Pancreas (tissue), 10 donors: ENCODE measurements at regions not wholly inside any gene's neighbourhood (a gene's known extent, or its start where the extent isn't known, plus 50 kb on each side); places are given as distances from the start of the nearest gene placed in this dataset.

ENCODE experiments used
- ATAC-seq, 4 donors: fragments of 200-7000 bp; cut with Tn5 transposase; one replicate each; pipeline versions ENCODE4 v1.8.0 to v1.9.1; 2020; ENCODE audit warnings: mild to moderate bottlenecking in 4 of 4, moderate library complexity in 4 of 4
- DNase-seq, 6 donors: peaks; one replicate each; pipeline ENCODE4 v3.0.0-alpha.2; 2020
- FAIRE-seq: peaks from 2 replicates; lab custom pipeline; 2012; peaks lifted over from hg19 to GRCh38; lab: Jason Lieb, UNC
- H3K27ac ChIP-seq, 4 donors: fragments of 200-600 bp; sonication (generic); 1 replicate in 3 of 4; 2 replicates in 1 of 4; pipeline versions ENCODE4 v1.5.0 to v1.8.0; 2020
- H3K27me3 ChIP-seq, 4 donors: fragments of 200-600 bp; one replicate each; pipeline ENCODE4 v1.8.0; 2021
- H3K36me3 ChIP-seq, 3 donors: fragments of 200-600 bp; sonication (generic) in 1 of 3; one replicate each; pipeline versions ENCODE4 v1.5.0 to v1.8.0; 2020 to 2021
- H3K4me1 ChIP-seq, 3 donors: fragments of 200-600 bp; one replicate each; pipeline ENCODE4 v1.8.0; 2021
- H3K4me3 ChIP-seq, 4 donors: fragments of 200-600 bp; sonication (generic) in 2 of 4; one replicate each; pipeline versions ENCODE4 v1.5.0 to v1.8.0; 2020 to 2021
- H3K9me3 ChIP-seq, 4 donors: fragments of 200-600 bp; one replicate each; pipeline ENCODE4 v1.8.0; 2021
- WGBS, 2 donors: extraction: QIAGEN DNeasy Blood & Tissue Kit; methylation state at CpG; one replicate each; pipeline ENCODE4 v1.1.7; 2013; 5-methylcytosine and 5-hydroxymethylcytosine counted together
- intact Hi-C, 3 donors: fragments of 100-400 bp; cut with DNase I; formaldehyde crosslinking; loops; one replicate each; pipeline versions ENCODE4 v1.11.1 to v1.14.2; 2022
- TF ChIP-seq, protein P1 (sequence below), 4 donors: fragments of 200-600 bp; sonication (generic) in 3 of 4; IDR thresholded peaks; one replicate each; pipeline versions ENCODE4 v1.5.0 to v1.8.0; 2021; ENCODE audit warnings: antibody characterized with exemption in 4 of 4
- donor health status: healthy with polysubstance abuse.
- donor health status: DM: no; HTN: no; CAD: no; lungs with moderate emphysema.
- donor health status: DM: no; HTN: no; CAD: no.
- donor health status: control.
- donor health status: control.
- donor health status: Bipolar disorder and iron deficiency.
- donor health status: DM: yes; HTN: yes; CAD: no.
- donor health status: DM: no; HTN: no; CAD: no.
- donor health status: DM: no; HTN: no; CAD: no.
- donor health status: DM: yes; HTN: yes; CAD: no.

- peaks cover 0 to 3% (median 0%) of the 10 kb centered on the region in 3 donors for H3K4me1 ChIP-seq
- H3K36me3 ChIP-seq, result no peaks in the 10 kb centered on the region
- DNase-seq (no peak), FAIRE-seq (no peak), ATAC-seq (no peak)
- no peak overlapping the region for H3K4me3 ChIP-seq
- 80 to 89% methylated on average over 1 of the region's 1 CpG for WGBS, 2 donors
- no peaks in the 10 kb centered on the region for H3K27me3 ChIP-seq
- TF ChIP-seq, protein P1, sequence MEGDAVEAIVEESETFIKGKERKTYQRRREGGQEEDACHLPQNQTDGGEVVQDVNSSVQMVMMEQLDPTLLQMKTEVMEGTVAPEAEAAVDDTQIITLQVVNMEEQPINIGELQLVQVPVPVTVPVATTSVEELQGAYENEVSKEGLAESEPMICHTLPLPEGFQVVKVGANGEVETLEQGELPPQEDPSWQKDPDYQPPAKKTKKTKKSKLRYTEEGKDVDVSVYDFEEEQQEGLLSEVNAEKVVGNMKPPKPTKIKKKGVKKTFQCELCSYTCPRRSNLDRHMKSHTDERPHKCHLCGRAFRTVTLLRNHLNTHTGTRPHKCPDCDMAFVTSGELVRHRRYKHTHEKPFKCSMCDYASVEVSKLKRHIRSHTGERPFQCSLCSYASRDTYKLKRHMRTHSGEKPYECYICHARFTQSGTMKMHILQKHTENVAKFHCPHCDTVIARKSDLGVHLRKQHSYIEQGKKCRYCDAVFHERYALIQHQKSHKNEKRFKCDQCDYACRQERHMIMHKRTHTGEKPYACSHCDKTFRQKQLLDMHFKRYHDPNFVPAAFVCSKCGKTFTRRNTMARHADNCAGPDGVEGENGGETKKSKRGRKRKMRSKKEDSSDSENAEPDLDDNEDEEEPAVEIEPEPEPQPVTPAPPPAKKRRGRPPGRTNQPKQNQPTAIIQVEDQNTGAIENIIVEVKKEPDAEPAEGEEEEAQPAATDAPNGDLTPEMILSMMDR (IDR thresholded peaks at IDR 0.05), result no peak
- intact Hi-C loops, result no loop called here
- no peaks in the 10 kb centered on the region for H3K9me3 ChIP-seq
- H3K27ac ChIP-seq, result no peak overlapping the region
Observed at GRCh38 chr17:31700973-31701372, 158.1 kb downstream of the COPRS start.

GRCh38 chr17:31699886-31700285, 159.2 kb downstream of the COPRS start:
- FAIRE-seq (no peak), DNase-seq (no peak), ATAC-seq (no peak)
- peaks cover 0 to 3% (median 0%) of the 10 kb centered on the region in 3 donors for H3K4me1 ChIP-seq
- no peak overlapping the region for H3K4me3 ChIP-seq
- H3K27ac ChIP-seq, result no peak overlapping the region
- TF ChIP-seq, protein P1 (IDR thresholded peaks at IDR 0.05), result no peak
- WGBS, 2 donors, result 67 to 77% methylated on average over 4 of the region's 4 CpGs
- intact Hi-C loops, result no loop called here
- H3K36me3 ChIP-seq, result no peaks in the 10 kb centered on the region
- H3K9me3 ChIP-seq, result no peaks in the 10 kb centered on the region
- no peaks in the 10 kb centered on the region for H3K27me3 ChIP-seq

DNA sequence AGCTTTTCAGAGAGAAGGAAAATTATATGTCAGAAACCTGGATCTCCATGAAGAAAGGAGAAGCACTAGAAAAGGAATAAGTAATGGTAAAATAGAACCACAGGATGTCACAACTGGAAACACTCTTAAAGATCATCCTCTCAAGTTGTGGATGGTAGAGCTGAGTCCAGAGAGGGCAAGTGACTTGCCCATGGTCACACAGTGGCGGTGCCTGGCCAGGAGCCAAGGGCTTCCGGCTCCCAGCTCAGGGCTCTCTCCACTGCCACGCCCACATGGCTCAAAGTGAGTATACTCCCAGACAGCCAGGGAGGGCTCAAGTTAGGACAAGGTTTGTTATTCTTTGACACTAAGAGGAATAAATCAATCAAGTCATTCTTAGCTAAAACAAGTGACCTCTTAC, 159.8 kb downstream of the COPRS start:
- TF ChIP-seq, protein P1 (IDR thresholded peaks at IDR 0.05), result no peak
- no peak for FAIRE-seq
- Histone ChIP-seq H3K4me3 (no peak overlapping the region), H3K9me3 (no peaks in the 10 kb centered on the region), H3K4me1 (peaks cover 0 to 3% (median 0%) of the 10 kb centered on the region in 3 donors), H3K36me3 (no peaks in the 10 kb centered on the region), H3K27me3 (no peaks in the 10 kb centered on the region), H3K27ac (no peak overlapping the region)
- peak in 1 of 6 donors; percentile 30 for DNase-seq
- ATAC-seq, result no peak
- 49 to 57% methylated on average over 3 of the region's 3 CpGs for WGBS, 2 donors
- intact Hi-C loops, result no loop called here

GRCh38 chr17:31698751-31699150, 160.3 kb downstream of the COPRS start:
- no peaks in the 10 kb centered on the region for H3K27me3 ChIP-seq
- TF ChIP-seq, protein P1 (IDR thresholded peaks at IDR 0.05), result no peak
- ATAC-seq (no peak), FAIRE-seq (no peak), DNase-seq (no peak)
- 90 to 97% methylated on average over 7 of the region's 7 CpGs for WGBS, 2 donors
- H3K4me3 ChIP-seq, result no peak overlapping the region
- intact Hi-C loops, result no loop called here
- no peaks in the 10 kb centered on the region for H3K9me3 ChIP-seq
- H3K27ac ChIP-seq, result no peak overlapping the region
- H3K36me3 ChIP-seq, result no peaks in the 10 kb centered on the region
- peaks cover 0 to 3% (median 0%) of the 10 kb centered on the region in 3 donors for H3K4me1 ChIP-seq

DNA sequence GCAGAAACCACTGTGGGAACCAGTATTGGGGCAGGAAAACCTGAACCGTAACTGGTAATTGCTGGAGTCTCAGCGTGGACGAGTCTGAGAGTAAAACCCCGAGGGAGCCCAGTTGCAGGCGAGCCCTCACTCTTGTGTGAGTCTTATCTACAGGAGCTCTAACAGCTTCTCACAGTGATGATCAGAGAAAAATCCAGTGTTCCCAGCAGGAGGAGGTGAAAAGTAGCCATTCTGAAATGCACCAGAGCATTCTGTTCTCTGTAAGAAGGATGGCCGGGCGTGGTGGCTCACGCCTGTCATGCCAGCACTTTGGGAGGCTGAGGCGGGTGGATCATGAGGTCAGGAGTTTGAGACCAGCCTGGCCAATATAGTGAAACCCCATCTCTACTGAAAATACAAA, 161.2 kb downstream of the COPRS start:
- no peak for ATAC-seq
- H3K27me3 ChIP-seq, result no peaks in the 10 kb centered on the region
- H3K4me3 ChIP-seq, result no peak overlapping the region
- FAIRE-seq, result no peak
- no peak overlapping the region for H3K27ac ChIP-seq
- TF ChIP-seq, protein P1 (IDR thresholded peaks at IDR 0.05), result no peak
- no peak for DNase-seq
- H3K36me3 ChIP-seq, result no peaks in the 10 kb centered on the region
- intact Hi-C loops, result no loop called here
- H3K4me1 ChIP-seq, result peaks cover 0 to 3% (median 0%) of the 10 kb centered on the region in 3 donors
- no peaks in the 10 kb centered on the region for H3K9me3 ChIP-seq
- 90 to 92% methylated on average over 9 of the region's 9 CpGs for WGBS, 2 donors
